ENCODE measurements at regions not wholly inside any gene's neighbourhood (a gene's known extent, or its start where the extent isn't known, plus 50 kb on each side); places are given as distances from the start of the nearest gene placed in this dataset.
"Not testable (repeated sequence)": the region's sequence is repeated elsewhere in the genome, so short reads cannot be mapped to it uniquely, and the experiment has no call there.

GRCh38 chr2:226463154-226463553 lies 336.5 kb downstream of the IRS1 start:
- DNase-seq (ENCODE audit: extremely low read depth in 1 of 11, low read depth in 9 of 11, low spot score in 4 of 11): no peak

DNA sequence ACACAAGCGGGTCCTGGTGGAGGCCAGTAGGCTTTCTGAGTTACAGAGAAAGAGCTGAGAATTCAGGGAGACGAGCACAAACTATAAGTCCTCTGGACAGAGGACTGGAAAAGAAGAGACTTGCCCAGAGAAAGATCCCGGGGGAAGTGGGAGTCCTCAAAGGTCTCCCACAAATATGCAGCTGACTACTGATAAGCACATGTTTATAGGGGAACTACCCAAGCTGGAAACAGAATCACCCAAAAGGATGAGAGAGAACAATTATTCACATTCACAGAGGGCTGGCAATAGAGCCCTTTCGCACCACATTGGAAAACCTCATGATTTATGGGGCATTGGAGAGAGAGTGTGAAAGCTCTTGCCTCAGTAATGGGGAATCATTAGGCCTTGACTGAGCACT lies 337.6 kb downstream of the IRS1 start:
- DNase-seq (ENCODE audit: extremely low read depth in 1 of 11, low read depth in 9 of 11, low spot score in 4 of 11): no peak

DNA sequence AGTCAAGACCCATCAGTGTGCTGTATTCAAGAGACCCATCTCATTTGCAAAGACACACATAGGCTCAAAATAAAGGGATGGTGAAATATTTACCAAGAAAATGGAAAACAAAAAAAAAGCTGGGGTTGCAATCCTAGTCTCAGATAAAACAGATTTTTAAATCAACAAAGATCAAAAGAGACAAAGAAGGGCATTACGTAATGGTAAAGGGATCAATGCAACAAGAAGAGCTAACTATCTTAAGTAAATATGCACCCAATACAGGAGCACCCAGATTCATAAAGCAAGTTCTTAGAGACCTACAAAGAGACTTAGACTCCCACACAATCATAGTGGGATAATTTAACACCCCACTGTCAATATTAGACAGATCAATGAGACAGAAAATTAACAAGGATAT lies 343.5 kb downstream of the IRS1 start:
- DNase-seq (ENCODE audit: extremely low read depth in 1 of 11, low read depth in 9 of 11, low spot score in 4 of 11): not testable (repeated sequence)

GRCh38 chr2:226452768-226453167 lies 346.9 kb downstream of the IRS1 start:
- no peak for DNase-seq (ENCODE audit: extremely low read depth in 1 of 11, low read depth in 9 of 11, low spot score in 4 of 11)

DNA sequence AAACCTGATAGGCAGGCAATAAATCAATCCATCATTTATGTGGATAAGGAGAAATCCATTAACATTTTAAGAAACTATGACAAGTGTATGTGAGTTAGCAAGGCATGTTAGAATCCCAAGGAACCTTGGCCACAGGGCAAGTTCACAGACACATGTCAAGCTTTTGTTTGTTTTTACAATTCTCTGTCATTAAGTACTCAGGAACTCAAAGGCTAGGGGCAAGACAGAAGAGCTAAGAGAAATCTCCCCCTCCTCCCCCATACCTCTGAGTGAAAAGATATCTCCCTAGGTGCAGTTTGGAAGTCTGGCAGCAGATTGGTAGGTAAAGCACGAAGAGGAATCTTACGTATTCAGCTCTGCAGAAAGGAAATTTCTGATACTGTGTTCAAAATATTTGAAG lies 348.1 kb downstream of the IRS1 start:
- DNase-seq (ENCODE audit: extremely low read depth in 1 of 11, low read depth in 9 of 11, low spot score in 4 of 11): no peak

- DNase-seq (ENCODE audit: extremely low read depth in 1 of 11, low read depth in 9 of 11, low spot score in 4 of 11): no peak
Measured at GRCh38 chr2:226450141-226450540, 349.5 kb downstream of the IRS1 start.

DNA sequence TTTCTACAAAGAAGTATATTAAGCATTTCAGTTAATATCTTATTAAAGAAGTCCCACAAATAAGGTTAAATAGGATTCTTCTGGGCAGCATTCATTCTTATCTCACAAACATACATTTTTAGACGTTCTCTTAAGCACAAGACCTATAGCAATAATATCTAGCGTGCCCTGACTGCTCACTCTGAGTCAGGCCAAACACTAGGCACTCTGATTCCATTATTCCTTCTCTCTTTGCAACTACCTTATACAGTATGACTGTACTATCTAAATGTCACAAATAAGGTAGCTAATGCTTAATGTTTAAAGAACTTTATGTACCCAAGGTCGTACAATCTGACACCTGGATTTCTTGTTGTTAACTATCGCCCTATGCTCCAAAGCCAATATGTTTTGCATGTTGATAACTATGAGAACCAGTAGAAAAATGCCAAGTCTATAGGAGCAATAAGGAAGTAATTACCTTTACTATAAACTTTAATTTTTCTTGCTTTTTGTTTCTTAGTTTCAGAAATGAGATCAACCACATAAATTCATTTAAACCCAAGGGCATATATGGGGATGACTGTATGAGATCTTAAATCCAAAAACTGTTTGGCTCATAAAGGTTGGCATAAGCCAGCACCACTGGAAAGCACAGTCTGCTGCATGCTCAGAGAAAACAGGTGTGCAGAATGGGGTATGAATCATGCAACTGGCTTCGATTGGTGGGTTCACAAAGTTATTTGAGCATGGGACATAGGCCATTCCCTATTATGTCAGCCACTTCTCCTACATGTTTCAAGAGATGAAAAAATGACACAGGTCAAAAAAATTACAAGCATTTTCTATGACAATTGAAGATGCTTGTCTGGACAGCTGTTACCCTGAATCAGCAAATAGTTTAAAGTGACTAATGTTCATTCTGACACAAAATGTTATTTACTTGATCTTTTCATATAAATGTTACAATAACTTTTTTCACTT lies 352.0 kb downstream of the IRS1 start:
- no peak for DNase-seq (ENCODE audit: extremely low read depth in 1 of 11, low read depth in 9 of 11, low spot score in 4 of 11)

DNA sequence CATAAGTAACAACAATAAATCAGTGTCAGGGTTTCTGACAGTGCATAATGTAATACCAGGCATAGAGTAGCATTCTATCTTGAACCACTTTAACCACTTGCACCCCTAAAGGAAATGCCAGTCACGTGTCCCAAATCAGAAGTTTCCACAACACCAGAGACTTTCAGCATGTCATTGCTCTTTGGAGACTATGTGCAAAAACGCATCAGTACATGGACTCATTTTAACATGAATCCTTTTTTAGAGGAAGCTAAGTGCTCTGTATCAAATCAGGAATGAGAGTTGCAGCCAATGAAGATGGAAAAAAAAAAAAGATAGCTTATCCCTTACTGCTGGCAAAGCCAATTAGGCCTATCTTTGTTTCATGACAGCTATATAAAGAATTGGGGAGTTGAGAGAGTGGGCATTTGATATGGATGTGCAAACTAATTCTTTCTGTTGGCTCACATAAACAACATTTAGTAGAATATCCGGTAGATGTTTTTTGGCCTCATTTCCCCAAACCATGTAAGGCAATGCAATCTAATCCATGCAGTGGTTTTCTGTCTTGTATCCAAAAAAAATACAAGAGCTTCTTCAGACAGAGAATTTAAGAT lies 353.1 kb downstream of the IRS1 start:
- no peak for DNase-seq (ENCODE audit: extremely low read depth in 1 of 11, low read depth in 9 of 11, low spot score in 4 of 11)

DNA sequence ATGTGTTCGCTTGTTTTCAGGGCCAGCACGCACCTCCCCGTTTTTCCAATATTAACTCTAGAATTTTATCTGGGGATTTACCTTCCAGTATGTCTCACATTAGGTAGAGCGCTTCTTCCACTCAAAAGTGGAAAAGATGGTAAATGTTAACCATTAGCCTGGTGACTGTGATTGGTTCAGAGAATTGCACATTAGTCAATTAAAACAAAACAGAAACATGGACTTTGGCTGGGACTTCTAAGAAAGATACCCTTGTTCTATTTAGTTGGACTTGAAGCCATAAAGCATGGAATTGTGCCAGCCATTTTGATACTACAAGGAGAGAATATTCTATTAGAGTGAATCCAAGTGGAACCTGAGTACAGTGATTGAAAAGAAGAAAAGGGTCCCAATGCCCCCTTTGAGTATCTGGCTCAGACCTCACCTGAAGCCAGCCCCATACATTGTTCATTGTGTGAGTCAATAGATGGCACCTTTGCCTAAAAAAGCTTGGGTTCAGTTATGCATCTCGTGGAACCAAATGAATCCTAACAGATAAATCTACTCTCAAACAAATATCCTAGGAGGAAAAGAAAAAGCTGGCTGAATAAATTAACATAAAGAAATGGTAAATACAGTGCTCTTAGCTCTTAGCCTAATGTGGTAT lies 354.3 kb downstream of the IRS1 start:
- no peak for DNase-seq (ENCODE audit: extremely low read depth in 1 of 11, low read depth in 9 of 11, low spot score in 4 of 11)

DNA sequence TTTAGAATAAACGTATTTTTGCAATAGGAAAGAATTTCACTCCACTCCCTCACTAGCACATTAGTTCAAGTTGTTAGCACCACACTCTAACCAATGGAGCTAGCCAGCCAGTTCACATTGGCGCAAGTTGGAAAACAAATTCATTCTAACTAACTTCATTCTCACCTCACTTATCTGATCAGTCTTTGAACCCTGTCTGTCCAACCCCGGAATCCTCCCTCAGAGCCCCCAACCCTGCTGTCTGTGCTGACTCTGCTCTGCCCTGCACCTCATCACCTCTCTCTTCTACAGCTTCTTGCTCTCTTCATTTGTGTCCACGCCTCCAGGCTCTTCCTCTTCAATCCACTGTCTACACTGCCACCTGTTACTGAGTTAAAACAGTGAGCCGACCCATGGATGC lies 356.5 kb downstream of the IRS1 start:
- no peak for DNase-seq (ENCODE audit: extremely low read depth in 1 of 11, low read depth in 9 of 11, low spot score in 4 of 11)

DNA sequence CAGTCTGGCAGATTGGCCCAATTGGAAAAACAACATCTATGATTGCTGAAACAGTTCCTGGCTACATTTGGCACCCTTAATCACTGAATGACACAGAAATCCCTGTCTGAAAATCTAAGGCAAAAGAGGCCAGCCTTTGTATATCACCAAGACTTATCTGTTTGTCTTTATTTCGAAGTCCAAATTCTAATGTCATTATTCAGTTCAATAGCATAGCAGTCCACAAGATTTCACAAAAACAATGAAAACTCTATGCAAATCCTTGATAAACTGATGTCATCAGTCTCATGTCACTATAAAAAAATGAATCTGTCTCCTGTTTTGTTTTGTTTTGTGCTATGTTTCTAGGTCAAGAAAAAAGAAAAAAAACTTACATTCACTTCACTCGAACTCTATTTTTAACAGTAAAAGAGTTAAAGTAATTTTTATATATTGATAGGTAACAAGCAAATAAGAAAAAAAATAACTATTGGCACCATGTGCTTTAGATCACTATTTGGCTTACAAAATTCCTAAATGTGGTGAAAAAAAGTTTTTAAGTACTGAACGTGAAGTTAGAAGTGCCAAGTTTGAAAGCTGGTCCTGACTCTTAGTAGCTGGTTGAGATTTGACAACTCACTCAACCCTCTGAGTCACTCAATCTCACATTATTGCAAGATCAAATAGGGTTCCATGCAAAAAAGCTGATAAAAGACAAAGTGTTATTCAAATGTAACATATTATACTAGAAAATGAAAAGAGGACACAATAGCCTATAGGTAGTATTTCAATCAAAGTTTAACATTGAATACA lies 359.3 kb downstream of the IRS1 start:
- no peak for DNase-seq (ENCODE audit: extremely low read depth in 1 of 11, low read depth in 9 of 11, low spot score in 4 of 11)

- DNase-seq (ENCODE audit: extremely low read depth in 1 of 11, low read depth in 9 of 11, low spot score in 4 of 11): no peak
Measured at GRCh38 chr2:226439337-226439736, 360.3 kb downstream of the IRS1 start.

DNA sequence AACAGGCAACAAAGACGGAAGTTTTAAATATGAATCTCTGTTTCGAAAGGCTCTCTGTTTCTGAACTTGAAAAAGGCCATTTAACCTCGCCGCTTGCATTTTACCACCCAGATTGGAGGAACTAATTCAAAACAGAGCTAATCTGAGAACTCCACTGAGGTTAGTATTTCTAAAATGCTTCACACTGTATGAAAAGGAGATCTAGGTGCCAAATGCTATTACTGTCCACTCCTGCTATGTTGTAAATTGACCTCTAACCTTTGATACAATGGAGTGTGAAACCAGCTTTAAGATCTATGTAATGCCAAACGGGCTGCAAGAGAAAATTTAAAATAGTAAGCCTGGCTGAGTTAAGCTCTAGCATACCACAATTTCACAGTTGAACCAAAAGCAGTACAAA lies 364.5 kb downstream of the IRS1 start:
- no peak for DNase-seq (ENCODE audit: extremely low read depth in 1 of 11, low read depth in 9 of 11, low spot score in 4 of 11)

GRCh38 chr2:226434702-226435101 lies 364.9 kb downstream of the IRS1 start:
- DNase-seq (ENCODE audit: extremely low read depth in 1 of 11, low read depth in 9 of 11, low spot score in 4 of 11): no peak

- peak in 1 of 11 donors; percentile 63 for DNase-seq (ENCODE audit: extremely low read depth in 1 of 11, low read depth in 9 of 11, low spot score in 4 of 11)
Measured at GRCh38 chr2:226431288-226431948, 368.2 kb downstream of the IRS1 start.

DNA sequence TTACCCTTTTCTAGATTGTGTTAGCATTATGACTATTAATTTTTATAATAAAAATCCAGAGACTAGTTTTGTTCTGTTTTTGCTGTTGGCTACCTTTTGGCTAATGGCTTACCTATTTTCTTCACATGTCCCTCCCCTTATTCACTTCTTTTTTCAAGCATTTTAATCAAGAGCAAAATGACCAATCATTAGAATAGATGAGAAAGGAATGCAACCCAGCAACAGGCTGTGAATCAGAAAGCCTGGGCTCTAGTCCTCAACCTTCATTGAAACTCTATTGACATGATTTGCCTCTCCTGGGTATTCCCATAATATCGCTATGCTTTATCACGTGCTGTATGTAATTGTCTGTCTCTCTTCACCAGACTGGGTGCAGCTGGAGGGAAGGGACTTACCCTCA lies 370.1 kb downstream of the IRS1 start:
- DNase-seq (ENCODE audit: extremely low read depth in 1 of 11, low read depth in 9 of 11, low spot score in 4 of 11): no peak

GRCh38 chr2:226427538-226428307 lies 371.9 kb downstream of the IRS1 start:
- no peak for DNase-seq (ENCODE audit: extremely low read depth in 1 of 11, low read depth in 9 of 11, low spot score in 4 of 11)

GRCh38 chr2:226426292-226426736 lies 373.3 kb downstream of the IRS1 start:
- DNase-seq (ENCODE audit: extremely low read depth in 1 of 11, low read depth in 9 of 11, low spot score in 4 of 11): no peak
